Stimulated activated CD8-positive, alpha-beta memory T cell treated with anti-CD3 and anti-CD28 coated beads, Interleukin-4, amount 100 ng/mL, for 1 hour (primary cell): ENCODE measurements at regions not wholly inside any gene's neighbourhood (a gene's known extent, or its start where the extent isn't known, plus 50 kb on each side); places are given as distances from the start of the nearest gene placed in this dataset.
"Not testable (repeated sequence)": the region's sequence is repeated elsewhere in the genome, so short reads cannot be mapped to it uniquely, and the experiment has no call there.

Experiments
- DNase-seq, 2 donors: peaks; one replicate each; pipeline ENCODE4 v3.0.0-alpha.2; 2020; ENCODE audit warnings: low read depth in 2 of 2, low spot score in 1 of 2

- DNase-seq: no peak
Measured at GRCh38 chr5:123992641-123993040, 480.7 kb downstream of the CSNK1G3 start.

GRCh38 chr5:123987956-123988355 lies 476.0 kb downstream of the CSNK1G3 start:
- DNase-seq: no peak

GRCh38 chr5:123976379-123977033 lies 464.5 kb downstream of the CSNK1G3 start:
- no peak for DNase-seq

- DNase-seq: not testable (repeated sequence)
Measured at GRCh38 chr5:123975521-123975920, 463.5 kb downstream of the CSNK1G3 start.

GRCh38 chr5:123966781-123967180 lies 454.8 kb downstream of the CSNK1G3 start:
- DNase-seq: no peak

- DNase-seq: no peak
Measured at GRCh38 chr5:123965626-123966025, 453.6 kb downstream of the CSNK1G3 start.

- DNase-seq: no peak
Measured at GRCh38 chr5:123964884-123965283, 452.9 kb downstream of the CSNK1G3 start.

- DNase-seq: no peak
Measured at GRCh38 chr5:123960526-123960925, 448.5 kb downstream of the CSNK1G3 start.

GRCh38 chr5:123951582-123951977 lies 439.6 kb downstream of the CSNK1G3 start:
- no peak for DNase-seq

GRCh38 chr5:123950701-123951581 lies 439.0 kb downstream of the CSNK1G3 start:
- no peak for DNase-seq

GRCh38 chr5:123949807-123950340 lies 437.9 kb downstream of the CSNK1G3 start:
- DNase-seq: no peak

- DNase-seq: no peak
Measured at GRCh38 chr5:123949043-123949804, 437.2 kb downstream of the CSNK1G3 start.

GRCh38 chr5:123947797-123948196 lies 435.8 kb downstream of the CSNK1G3 start:
- no peak for DNase-seq

GRCh38 chr5:123945548-123945947 lies 433.6 kb downstream of the CSNK1G3 start:
- no peak for DNase-seq

- no peak for DNase-seq
Measured at GRCh38 chr5:123943151-123943550, 431.2 kb downstream of the CSNK1G3 start.

GRCh38 chr5:123940416-123940815 lies 428.4 kb downstream of the CSNK1G3 start:
- no peak for DNase-seq

GRCh38 chr5:123937230-123937629 lies 425.3 kb downstream of the CSNK1G3 start:
- no peak for DNase-seq

- DNase-seq: no peak
Measured at GRCh38 chr5:123936548-123936947, 424.6 kb downstream of the CSNK1G3 start.

GRCh38 chr5:123933812-123934211 lies 421.8 kb downstream of the CSNK1G3 start:
- not testable (repeated sequence) for DNase-seq

GRCh38 chr5:123929055-123929474 lies 417.1 kb downstream of the CSNK1G3 start:
- no peak for DNase-seq

- no peak for DNase-seq
Measured at GRCh38 chr5:123928401-123928800, 416.4 kb downstream of the CSNK1G3 start.
